Endothelial cell of umbilical vein (primary cell): ENCODE measurements at regions not wholly inside any gene's neighbourhood (a gene's known extent, or its start where the extent isn't known, plus 50 kb on each side); places are given as distances from the start of the nearest gene placed in this dataset.

Source experiments
- CTCF ChIP-seq, 2 donors: IDR thresholded peaks; 1 replicate in 1 of 2; 2 replicates in 1 of 2; pipeline ENCODE4 v1.5.1; 2011; ENCODE audit warnings: low read length in 2 of 2, mild to moderate bottlenecking in 2 of 2, moderate library complexity in 2 of 2, control low read depth in 1 of 2, inconsistent platforms in 1 of 2, low read depth in 1 of 2; ENCODE audit not compliant: insufficient read depth in 1 of 2; ENCODE audit errors: extremely low read depth in 1 of 2
- EZH2 ChIP-seq: IDR thresholded peaks from 2 replicates; pipeline ENCODE4 v1.6.1; 2012; ENCODE audit warnings: borderline replicate concordance, low read depth, mild to moderate bottlenecking, moderate library complexity, low read length, inconsistent platforms; ENCODE audit not compliant: severe bottlenecking
- GATA2 ChIP-seq: IDR thresholded peaks from 2 replicates; pipeline ENCODE4 v1.7.0; 2011; ENCODE audit warnings: low read depth, mild to moderate bottlenecking, moderate library complexity, mixed read lengths, low read length; ENCODE audit not compliant: insufficient read length, insufficient read depth
- POLR2A ChIP-seq: IDR thresholded peaks from 2 replicates; pipeline ENCODE4 v1.6.1; 2012; ENCODE audit warnings: low read depth, mild to moderate bottlenecking, control low read depth, low read length
- POLR2AphosphoS5 ChIP-seq: IDR thresholded peaks from 2 replicates; pipeline ENCODE4 v1.6.1; 2012; ENCODE audit warnings: low read depth, mild to moderate bottlenecking, control low read depth, low read length, moderate library complexity; ENCODE audit not compliant: insufficient read depth

- TF ChIP-seq CTCF (IDR thresholded peaks at IDR 0.05; ENCODE audit: extremely low read depth in 1 of 2, insufficient read depth in 1 of 2, low read depth in 1 of 2, low read length in 2 of 2) = no peak
- TF ChIP-seq POLR2A = no peak
- TF ChIP-seq GATA2 = no peak
- TF ChIP-seq EZH2 = no peak
- no peak for TF ChIP-seq POLR2AphosphoS5
Measured at GRCh38 chr19:31449379-31449778, 100.1 kb upstream of the TSHZ3 start.
